ENCODE measurements at regions not wholly inside any gene's neighbourhood (a gene's known extent, or its start where the extent isn't known, plus 50 kb on each side); places are given as distances from the start of the nearest gene placed in this dataset.

- no peak for DNase-seq (ENCODE audit: low read depth in 2 of 2)
- TF ChIP-seq, protein P1, sequence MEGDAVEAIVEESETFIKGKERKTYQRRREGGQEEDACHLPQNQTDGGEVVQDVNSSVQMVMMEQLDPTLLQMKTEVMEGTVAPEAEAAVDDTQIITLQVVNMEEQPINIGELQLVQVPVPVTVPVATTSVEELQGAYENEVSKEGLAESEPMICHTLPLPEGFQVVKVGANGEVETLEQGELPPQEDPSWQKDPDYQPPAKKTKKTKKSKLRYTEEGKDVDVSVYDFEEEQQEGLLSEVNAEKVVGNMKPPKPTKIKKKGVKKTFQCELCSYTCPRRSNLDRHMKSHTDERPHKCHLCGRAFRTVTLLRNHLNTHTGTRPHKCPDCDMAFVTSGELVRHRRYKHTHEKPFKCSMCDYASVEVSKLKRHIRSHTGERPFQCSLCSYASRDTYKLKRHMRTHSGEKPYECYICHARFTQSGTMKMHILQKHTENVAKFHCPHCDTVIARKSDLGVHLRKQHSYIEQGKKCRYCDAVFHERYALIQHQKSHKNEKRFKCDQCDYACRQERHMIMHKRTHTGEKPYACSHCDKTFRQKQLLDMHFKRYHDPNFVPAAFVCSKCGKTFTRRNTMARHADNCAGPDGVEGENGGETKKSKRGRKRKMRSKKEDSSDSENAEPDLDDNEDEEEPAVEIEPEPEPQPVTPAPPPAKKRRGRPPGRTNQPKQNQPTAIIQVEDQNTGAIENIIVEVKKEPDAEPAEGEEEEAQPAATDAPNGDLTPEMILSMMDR (IDR thresholded peaks at IDR 0.05; ENCODE audit: low read depth, low read length) = no peak
These were observed 132.7 kb upstream of the AGBL1 start for GRCh38 chr15:85947021-85947420.

DNA sequence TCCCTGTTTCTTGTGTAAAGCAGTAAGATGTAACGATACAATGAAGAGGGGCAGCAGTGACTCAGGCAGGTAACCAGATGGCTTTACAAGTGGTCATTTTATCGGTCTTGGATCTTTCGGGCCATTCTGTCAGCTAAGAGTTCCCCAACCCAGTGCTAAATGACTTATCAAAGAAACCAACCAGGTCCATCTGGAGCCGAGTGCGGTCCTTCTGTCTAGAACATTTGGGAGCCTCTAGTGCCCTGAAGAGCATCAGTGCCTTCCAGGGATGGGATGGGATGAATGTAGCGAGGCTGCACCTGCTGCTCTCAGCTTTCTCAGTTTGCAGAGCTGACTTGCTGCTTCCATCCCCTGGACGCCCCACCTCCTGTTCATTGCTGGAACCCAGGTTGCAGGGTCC, 131.7 kb upstream of the AGBL1 start:
- H3K4me3 ChIP-seq (replicated peaks in 1 of 2; ENCODE audit: low read depth in 2 of 2, low read length in 2 of 2) = no peak overlapping the region
- TF ChIP-seq, protein P1 (IDR thresholded peaks at IDR 0.05; ENCODE audit: low read depth, low read length) = no peak
- DNase-seq (ENCODE audit: low read depth in 2 of 2) = no peak

More at GRCh38 chr15:85947021-85947420, 132.7 kb upstream of the AGBL1 start:
- no peak overlapping the region for H3K4me3 ChIP-seq (replicated peaks in 1 of 2; ENCODE audit: low read depth in 2 of 2, low read length in 2 of 2)

DNA sequence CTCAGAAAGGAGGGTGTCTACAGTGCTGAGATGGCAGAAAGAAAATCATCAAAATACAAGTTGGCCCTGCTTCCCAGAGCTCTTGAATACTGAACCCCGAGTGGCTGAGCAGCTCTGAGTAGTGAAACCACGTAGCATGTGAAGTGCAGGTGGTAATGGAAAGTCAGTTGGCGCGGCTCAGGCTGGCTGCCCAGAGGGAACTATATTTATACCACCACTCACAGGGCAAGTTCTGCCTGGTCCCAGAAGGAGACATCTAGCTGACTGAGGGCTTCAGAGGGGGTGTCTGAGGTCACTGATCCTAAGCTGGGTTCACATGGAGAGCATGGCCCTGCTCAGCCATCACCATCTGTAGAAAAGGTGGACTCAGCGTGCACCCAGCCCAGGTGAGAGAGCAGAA, 129.6 kb upstream of the AGBL1 start:
- TF ChIP-seq, protein P1 (IDR thresholded peaks at IDR 0.05; ENCODE audit: low read depth, low read length) = no peak
- no peak for DNase-seq (ENCODE audit: low read depth in 2 of 2)
- H3K4me3 ChIP-seq (replicated peaks in 1 of 2; ENCODE audit: low read depth in 2 of 2, low read length in 2 of 2) = no peak overlapping the region

DNA sequence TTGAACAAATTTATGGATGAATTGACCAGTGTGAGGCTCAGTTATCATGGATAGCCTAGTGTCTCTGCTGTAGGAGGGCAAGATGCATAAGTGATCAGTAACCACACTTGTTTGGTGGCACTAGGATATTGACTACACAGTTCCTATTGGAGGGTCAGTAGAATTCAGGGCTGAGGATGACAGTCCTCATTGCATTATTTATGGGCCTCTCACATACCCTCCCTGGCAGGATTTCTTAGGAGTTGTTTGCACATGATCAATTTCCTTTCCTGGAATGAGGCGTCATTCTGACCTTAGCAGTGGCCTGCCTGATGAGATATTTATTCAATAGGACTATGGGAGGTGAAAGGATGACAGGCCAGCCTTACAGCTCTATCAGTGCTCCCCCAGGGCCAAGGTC, 125.1 kb upstream of the AGBL1 start:
- TF ChIP-seq, protein P1 (IDR thresholded peaks at IDR 0.05; ENCODE audit: low read depth, low read length) = no peak
- no peak overlapping the region for H3K4me3 ChIP-seq (replicated peaks in 1 of 2; ENCODE audit: low read depth in 2 of 2, low read length in 2 of 2)

DNA sequence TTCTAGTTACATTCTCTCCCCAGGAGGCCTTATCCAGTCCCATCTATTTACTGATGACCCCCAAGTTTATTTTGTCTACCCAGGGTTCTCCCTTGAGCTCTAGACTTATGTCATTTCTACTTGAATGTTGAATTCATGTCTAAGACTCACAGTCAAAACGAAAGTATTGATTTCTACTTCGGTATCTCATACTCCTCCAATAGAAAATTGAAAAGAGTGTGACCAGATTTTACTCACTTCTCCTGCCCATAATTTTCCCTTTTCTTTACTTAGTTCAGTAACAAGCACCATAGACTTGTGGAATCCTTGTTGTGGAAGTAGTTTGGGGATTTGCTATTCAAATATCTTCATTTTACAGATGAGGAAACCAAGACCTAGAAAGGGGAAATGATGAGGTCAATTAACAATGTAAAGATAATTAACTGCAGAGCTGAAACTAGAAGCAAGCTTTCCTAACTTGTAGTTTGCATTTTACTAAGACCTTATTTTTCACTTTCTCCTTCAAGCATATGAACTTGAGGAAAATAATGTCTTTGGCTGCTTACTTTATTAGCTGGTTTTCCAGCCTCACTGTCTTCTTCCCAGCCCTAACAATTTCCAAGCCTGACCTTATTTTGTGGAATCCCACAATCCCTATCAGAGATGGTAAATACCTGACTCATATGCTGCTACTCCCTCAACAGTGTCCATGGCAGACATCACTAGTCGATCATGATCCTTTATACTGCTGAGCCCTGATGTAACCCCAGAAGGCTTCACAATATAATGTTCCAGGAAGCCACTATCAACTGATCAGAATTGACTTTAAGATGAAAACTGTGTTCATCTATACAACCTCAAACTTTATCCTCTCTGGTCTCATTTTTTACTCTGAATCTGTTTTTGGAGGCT, 123.9 kb upstream of the AGBL1 start:
- H3K4me3 ChIP-seq (replicated peaks in 1 of 2; ENCODE audit: low read depth in 2 of 2, low read length in 2 of 2) = no peak overlapping the region
- no peak for DNase-seq (ENCODE audit: low read depth in 2 of 2)
- TF ChIP-seq, protein P1 (IDR thresholded peaks at IDR 0.05; ENCODE audit: low read depth, low read length) = no peak

More for the DNA sequence above, 125.1 kb upstream of the AGBL1 start:
- no peak for DNase-seq (ENCODE audit: low read depth in 2 of 2)

DNA sequence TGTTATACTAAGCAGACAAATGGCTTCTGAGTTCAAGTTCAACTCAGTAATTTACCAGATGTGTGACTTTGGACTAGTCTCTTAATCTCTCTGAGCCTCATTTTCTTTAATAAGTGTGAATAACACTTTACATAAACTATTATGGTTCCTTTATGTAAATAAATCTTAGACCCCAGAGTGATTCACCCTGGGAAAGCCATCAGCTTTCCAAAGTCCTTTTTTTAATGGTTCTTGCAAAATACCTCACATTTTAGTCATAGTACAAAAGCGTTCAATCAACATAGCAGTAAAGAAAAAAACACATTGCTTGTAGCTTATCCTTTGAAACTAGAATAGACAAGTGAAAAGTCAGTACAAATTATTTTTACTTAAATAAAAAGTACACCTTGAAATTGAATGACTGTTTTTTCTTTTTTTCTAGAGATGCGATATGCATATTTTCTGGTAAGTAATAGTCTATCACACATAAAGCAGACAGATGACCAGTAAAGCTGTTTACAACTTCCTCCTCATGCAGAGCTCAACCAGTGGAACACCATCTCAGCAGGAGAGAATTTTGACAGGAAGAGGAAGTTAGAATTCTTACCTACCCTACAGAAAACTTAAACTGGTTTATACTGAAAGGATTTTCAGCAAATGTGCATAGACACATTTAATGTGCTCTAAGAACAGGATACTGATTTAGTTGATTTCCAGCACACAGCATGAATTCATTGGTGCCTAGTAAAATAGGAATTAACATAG, 123.0 kb upstream of the AGBL1 start:
- no peak overlapping the region for H3K4me3 ChIP-seq (replicated peaks in 1 of 2; ENCODE audit: low read depth in 2 of 2, low read length in 2 of 2)
- DNase-seq (ENCODE audit: low read depth in 2 of 2) = no peak
- TF ChIP-seq, protein P1 (IDR thresholded peaks at IDR 0.05; ENCODE audit: low read depth, low read length) = no peak
